ENCODE measurements at regions not wholly inside any gene's neighbourhood (a gene's known extent, or its start where the extent isn't known, plus 50 kb on each side); places are given as distances from the start of the nearest gene placed in this dataset.

DNA sequence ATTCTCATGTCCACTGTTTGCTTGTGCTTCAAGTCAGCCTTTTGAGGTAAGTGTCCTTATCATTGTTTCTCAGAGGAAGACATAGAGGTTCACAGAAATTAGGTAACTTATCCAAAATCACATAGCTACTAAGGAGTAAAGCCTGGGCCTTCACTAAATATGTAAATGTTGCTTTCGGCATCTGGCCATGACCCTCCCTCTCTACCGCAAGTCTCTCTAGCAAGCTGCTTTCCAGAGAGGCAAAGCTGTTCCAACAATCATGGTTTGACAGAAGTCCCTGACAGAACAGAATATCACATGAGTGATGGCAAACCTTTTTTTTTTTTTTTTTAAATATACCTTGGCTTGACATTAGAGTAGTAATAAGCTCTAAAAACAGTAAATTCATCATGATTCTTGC, 94.5 kb upstream of the F3 start:
- no peak for DNase-seq (ENCODE audit: low read depth, low spot score)
- Histone ChIP-seq H3K27ac (ENCODE audit: low read length) (no peak overlapping the region), H3K4me3 (ENCODE audit: low read length) (no peak overlapping the region), H3K4me1 (ENCODE audit: control insufficient read depth, insufficient read depth, low read length) (0 out of 2 replicates have a peak, but pooled peaks cover 1% of the 10 kb centered on the region), H3K9me3 (ENCODE audit: control insufficient read depth, insufficient read depth, low read length) (no peaks in the 10 kb centered on the region), H3K36me3 (ENCODE audit: control insufficient read depth, insufficient read depth, low read length) (no peaks in the 10 kb centered on the region), H3K27me3 (ENCODE audit: control insufficient read depth, insufficient read depth, low read length) (no peaks in the 10 kb centered on the region)
- WGBS (ENCODE audit: insufficient coverage, insufficient read length): no CpG with 5 or more reads among the region's 2 CpGs

- DNase-seq (ENCODE audit: low read depth, low spot score): no peak
- Histone ChIP-seq H3K27ac (ENCODE audit: low read length) (no peak overlapping the region), H3K4me1 (ENCODE audit: control insufficient read depth, insufficient read depth, low read length) (0 out of 2 replicates have a peak, but pooled peaks cover 1% of the 10 kb centered on the region), H3K36me3 (ENCODE audit: control insufficient read depth, insufficient read depth, low read length) (no peaks in the 10 kb centered on the region), H3K27me3 (ENCODE audit: control insufficient read depth, insufficient read depth, low read length) (no peaks in the 10 kb centered on the region), H3K9me3 (ENCODE audit: control insufficient read depth, insufficient read depth, low read length) (no peaks in the 10 kb centered on the region), H3K4me3 (ENCODE audit: low read length) (no peak overlapping the region)
- WGBS (ENCODE audit: insufficient coverage, insufficient read length): no CpG with 5 or more reads among the region's 2 CpGs
Measured at GRCh38 chr1:94634977-94635416, 93.4 kb upstream of the F3 start.

GRCh38 chr1:94633051-94633450, 91.5 kb upstream of the F3 start:
- no peaks in the 10 kb centered on the region for H3K27me3 ChIP-seq (ENCODE audit: control insufficient read depth, insufficient read depth, low read length)
- no peaks in the 10 kb centered on the region for H3K36me3 ChIP-seq (ENCODE audit: control insufficient read depth, insufficient read depth, low read length)
- no peaks in the 10 kb centered on the region for H3K9me3 ChIP-seq (ENCODE audit: control insufficient read depth, insufficient read depth, low read length)
- no peak overlapping the region for H3K27ac ChIP-seq (ENCODE audit: low read length)
- WGBS (ENCODE audit: insufficient coverage, insufficient read length): no CpG with 5 or more reads among the region's 4 CpGs
- DNase-seq (ENCODE audit: low read depth, low spot score): no peak
- H3K4me3 ChIP-seq (ENCODE audit: low read length): no peak overlapping the region
- 0 out of 2 replicates have a peak, but pooled peaks cover 1% of the 10 kb centered on the region for H3K4me1 ChIP-seq (ENCODE audit: control insufficient read depth, insufficient read depth, low read length)

DNA sequence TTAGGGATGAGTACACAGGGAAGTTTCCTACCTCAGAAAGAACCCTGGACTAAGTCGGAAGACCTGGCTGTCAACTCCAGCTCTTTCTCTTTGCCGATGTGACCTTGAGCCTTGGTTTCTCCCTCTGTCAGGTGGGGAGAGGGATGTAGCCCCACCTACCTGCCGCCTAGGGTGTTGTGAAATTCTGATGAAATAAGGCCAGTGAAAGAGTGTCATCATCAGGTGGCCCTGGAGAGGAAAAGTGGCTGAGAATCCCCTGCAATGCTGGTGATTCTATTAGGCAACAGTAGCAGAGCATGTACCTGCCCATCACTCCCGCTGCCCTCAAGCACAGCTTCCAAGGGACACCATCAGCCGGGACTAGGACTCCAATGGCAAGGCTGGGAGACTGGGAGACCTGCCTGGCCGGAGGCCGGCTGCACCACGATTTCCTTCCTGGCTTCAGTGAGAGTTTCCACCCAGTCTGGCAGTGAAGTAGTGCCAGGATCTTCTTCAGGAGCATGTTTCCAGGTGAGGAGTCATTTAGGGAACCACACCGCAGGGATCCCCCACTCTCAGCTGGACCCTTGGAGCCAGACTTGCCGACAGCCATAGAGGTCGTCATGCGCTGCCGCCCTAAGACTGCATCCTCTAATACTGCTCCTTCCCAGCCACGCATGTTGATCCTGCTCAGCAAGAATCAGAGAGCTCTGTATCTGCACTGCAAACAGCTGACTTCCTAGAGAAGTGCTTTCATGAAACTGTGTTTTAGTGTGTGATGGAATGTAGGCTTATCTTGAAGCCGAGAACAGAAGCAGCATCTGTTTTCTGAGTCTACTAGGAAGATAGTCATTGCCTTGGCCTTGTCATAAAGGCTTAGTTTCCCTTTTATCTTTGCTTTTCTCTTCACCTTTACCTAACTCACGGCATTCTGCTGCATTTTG, 88.0 kb upstream of the F3 start:
- no peak overlapping the region for H3K27ac ChIP-seq (ENCODE audit: low read length)
- no peaks in the 10 kb centered on the region for H3K27me3 ChIP-seq (ENCODE audit: control insufficient read depth, insufficient read depth, low read length)
- no peaks in the 10 kb centered on the region for H3K4me1 ChIP-seq (ENCODE audit: control insufficient read depth, insufficient read depth, low read length)
- H3K9me3 ChIP-seq (ENCODE audit: control insufficient read depth, insufficient read depth, low read length): no peaks in the 10 kb centered on the region
- no CpG with 5 or more reads among the region's 16 CpGs for WGBS (ENCODE audit: insufficient coverage, insufficient read length)
- no peak for DNase-seq (ENCODE audit: low read depth, low spot score)
- H3K4me3 ChIP-seq (ENCODE audit: low read length): no peak overlapping the region
- H3K36me3 ChIP-seq (ENCODE audit: control insufficient read depth, insufficient read depth, low read length): no peaks in the 10 kb centered on the region

DNA sequence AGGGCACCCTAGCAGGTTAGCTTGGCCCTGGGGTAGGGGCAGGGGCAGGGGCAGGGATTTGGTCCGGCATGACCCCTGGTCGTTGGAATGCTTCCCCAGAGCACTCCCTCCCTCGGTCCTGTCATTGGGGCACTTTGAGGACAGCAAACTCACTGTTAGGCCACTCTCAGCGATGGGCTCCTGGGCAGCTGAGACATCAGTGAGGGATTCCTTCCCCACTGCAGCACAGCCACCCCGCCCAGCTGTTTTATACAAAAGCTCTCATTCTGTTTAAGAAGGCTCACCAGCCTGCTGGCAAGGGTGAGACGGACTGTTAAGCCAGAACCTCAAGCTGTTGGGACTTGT, 86.9 kb upstream of the F3 start:
- H3K9me3 ChIP-seq (ENCODE audit: control insufficient read depth, insufficient read depth, low read length): no peaks in the 10 kb centered on the region
- WGBS (ENCODE audit: insufficient coverage, insufficient read length): no CpG with 5 or more reads among the region's 6 CpGs
- DNase-seq (ENCODE audit: low read depth, low spot score): no peak

DNA sequence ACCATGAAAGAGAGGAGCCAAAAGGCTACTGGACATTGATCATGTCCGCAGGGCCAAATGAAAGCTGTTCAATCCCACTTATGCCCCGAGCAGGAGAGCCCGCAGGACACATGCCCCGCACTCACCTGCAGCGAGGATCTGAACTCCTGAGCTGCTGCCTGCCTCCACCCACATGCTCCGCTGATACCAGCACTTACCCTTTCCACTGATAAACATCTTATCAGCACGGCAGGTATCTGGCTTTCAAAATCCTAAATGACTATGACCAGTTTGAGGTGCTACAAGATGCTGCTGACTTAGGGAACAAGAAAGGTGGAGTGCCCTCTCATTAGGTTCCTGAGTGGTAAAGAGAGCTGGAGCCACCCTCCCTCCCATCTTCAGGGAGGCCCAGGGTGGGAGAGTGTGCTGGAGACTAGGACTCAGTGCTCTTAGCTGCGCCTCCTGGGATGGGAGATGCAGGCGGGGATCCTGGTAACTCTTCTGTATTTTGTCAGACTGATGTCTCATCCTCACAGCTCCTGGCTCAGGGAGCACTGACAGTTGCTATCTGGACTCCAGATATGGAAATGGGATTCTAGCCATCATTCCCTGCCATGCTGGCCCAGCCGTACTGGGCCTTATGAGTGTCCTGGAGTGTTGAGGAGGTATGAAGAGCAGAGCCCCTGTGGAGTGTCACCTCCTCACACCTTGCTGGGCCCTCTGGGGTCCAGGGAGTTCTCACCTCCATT, 86.4 kb upstream of the F3 start:
- no peaks in the 10 kb centered on the region for H3K36me3 ChIP-seq (ENCODE audit: control insufficient read depth, insufficient read depth, low read length)
- no peak overlapping the region for H3K4me3 ChIP-seq (ENCODE audit: low read length)
- no peaks in the 10 kb centered on the region for H3K27me3 ChIP-seq (ENCODE audit: control insufficient read depth, insufficient read depth, low read length)
- no CpG with 5 or more reads among the region's 10 CpGs for WGBS (ENCODE audit: insufficient coverage, insufficient read length)
- H3K27ac ChIP-seq (ENCODE audit: low read length): no peak overlapping the region
- H3K9me3 ChIP-seq (ENCODE audit: control insufficient read depth, insufficient read depth, low read length): no peaks in the 10 kb centered on the region
- DNase-seq (ENCODE audit: low read depth, low spot score): no peak
- H3K4me1 ChIP-seq (ENCODE audit: control insufficient read depth, insufficient read depth, low read length): peaks cover 7% of the 10 kb centered on the region

More for the DNA sequence above, 86.9 kb upstream of the F3 start:
- Histone ChIP-seq H3K27ac (ENCODE audit: low read length) (no peak overlapping the region), H3K4me3 (ENCODE audit: low read length) (no peak overlapping the region), H3K4me1 (ENCODE audit: control insufficient read depth, insufficient read depth, low read length) (peaks cover 4% of the 10 kb centered on the region; the same call in 1 of the 2 replicates), H3K27me3 (ENCODE audit: control insufficient read depth, insufficient read depth, low read length) (no peaks in the 10 kb centered on the region), H3K36me3 (ENCODE audit: control insufficient read depth, insufficient read depth, low read length) (no peaks in the 10 kb centered on the region)

GRCh38 chr1:94624203-94624602, 82.6 kb upstream of the F3 start:
- no peak overlapping the region for H3K4me3 ChIP-seq (ENCODE audit: low read length)
- no CpG with 5 or more reads among the region's 8 CpGs for WGBS (ENCODE audit: insufficient coverage, insufficient read length)
- peaks cover 9% of the 10 kb centered on the region for H3K4me1 ChIP-seq (ENCODE audit: control insufficient read depth, insufficient read depth, low read length)

GRCh38 chr1:94623560-94624148, 82.1 kb upstream of the F3 start:
- no CpG with 5 or more reads among the region's 8 CpGs for WGBS (ENCODE audit: insufficient coverage, insufficient read length)
- H3K4me1 ChIP-seq (ENCODE audit: control insufficient read depth, insufficient read depth, low read length): peaks cover 9% of the 10 kb centered on the region
- no peak overlapping the region for H3K27ac ChIP-seq (ENCODE audit: low read length)
- DNase-seq (ENCODE audit: low read depth, low spot score): no peak
- H3K27me3 ChIP-seq (ENCODE audit: control insufficient read depth, insufficient read depth, low read length): no peaks in the 10 kb centered on the region
- no peaks in the 10 kb centered on the region for H3K9me3 ChIP-seq (ENCODE audit: control insufficient read depth, insufficient read depth, low read length)
- H3K4me3 ChIP-seq (ENCODE audit: low read length): no peak overlapping the region
- no peaks in the 10 kb centered on the region for H3K36me3 ChIP-seq (ENCODE audit: control insufficient read depth, insufficient read depth, low read length)

More at GRCh38 chr1:94624203-94624602, 82.6 kb upstream of the F3 start:
- no peak overlapping the region for H3K27ac ChIP-seq (ENCODE audit: low read length)
- H3K9me3 ChIP-seq (ENCODE audit: control insufficient read depth, insufficient read depth, low read length): no peaks in the 10 kb centered on the region
- no peaks in the 10 kb centered on the region for H3K27me3 ChIP-seq (ENCODE audit: control insufficient read depth, insufficient read depth, low read length)
- DNase-seq (ENCODE audit: low read depth, low spot score): no peak
- no peaks in the 10 kb centered on the region for H3K36me3 ChIP-seq (ENCODE audit: control insufficient read depth, insufficient read depth, low read length)

GRCh38 chr1:94622757-94623156, 81.2 kb upstream of the F3 start:
- no peak for DNase-seq (ENCODE audit: low read depth, low spot score)
- no peaks in the 10 kb centered on the region for H3K27me3 ChIP-seq (ENCODE audit: control insufficient read depth, insufficient read depth, low read length)
- no peaks in the 10 kb centered on the region for H3K36me3 ChIP-seq (ENCODE audit: control insufficient read depth, insufficient read depth, low read length)
- H3K4me1 ChIP-seq (ENCODE audit: control insufficient read depth, insufficient read depth, low read length): peaks cover 9% of the 10 kb centered on the region
- H3K27ac ChIP-seq (ENCODE audit: low read length): no peak overlapping the region
- no CpG with 5 or more reads among the region's 10 CpGs for WGBS (ENCODE audit: insufficient coverage, insufficient read length)
- H3K9me3 ChIP-seq (ENCODE audit: control insufficient read depth, insufficient read depth, low read length): no peaks in the 10 kb centered on the region
- H3K4me3 ChIP-seq (ENCODE audit: low read length): no peak overlapping the region

- no peak for DNase-seq (ENCODE audit: low read depth, low spot score)
- Histone ChIP-seq H3K4me1 (ENCODE audit: control insufficient read depth, insufficient read depth, low read length) (peaks cover 9% of the 10 kb centered on the region), H3K36me3 (ENCODE audit: control insufficient read depth, insufficient read depth, low read length) (no peaks in the 10 kb centered on the region), H3K9me3 (ENCODE audit: control insufficient read depth, insufficient read depth, low read length) (no peaks in the 10 kb centered on the region), H3K27me3 (ENCODE audit: control insufficient read depth, insufficient read depth, low read length) (no peaks in the 10 kb centered on the region), H3K4me3 (ENCODE audit: low read length) (no peak overlapping the region), H3K27ac (ENCODE audit: low read length) (no peak overlapping the region)
Measured at GRCh38 chr1:94621802-94622201, 80.2 kb upstream of the F3 start.
